Activated T-helper 1 cell treated with anti-CD3 and anti-CD28 coated beads, Interleukin-12 subunit alpha, Interleukin-12 subunit beta, Interleukin-2, Interleukin-4 antibody, amounts not matched to agents 30 ng/mL and 10 ng/mL and 1 ng/mL, durations not matched to agents 14 hours and 24 hours and 36 hours (primary cell): ENCODE measurements at regions not wholly inside any gene's neighbourhood (a gene's known extent, or its start where the extent isn't known, plus 50 kb on each side); places are given as distances from the start of the nearest gene placed in this dataset.
"Not testable (repeated sequence)": the region's sequence is repeated elsewhere in the genome, so short reads cannot be mapped to it uniquely, and the experiment has no call there.

Experiments
- DNase-seq: peaks from one replicate; pipeline ENCODE4 v3.0.0; 2021; ENCODE audit warnings: low spot score
- H3K27ac Mint-ChIP-seq: one replicate; pipeline ENCODE4 v1.8.0; 2021; ENCODE audit warnings: mild to moderate bottlenecking, mixed read lengths
- H3K27me3 Mint-ChIP-seq: one replicate; pipeline ENCODE4 v1.8.0; 2022; ENCODE audit warnings: mild to moderate bottlenecking, moderate library complexity, mixed read lengths; ENCODE audit not compliant: insufficient read depth
- H3K36me3 Mint-ChIP-seq: one replicate; pipeline ENCODE4 v1.8.0; 2021; ENCODE audit warnings: low read depth, mixed read lengths
- H3K4me1 Mint-ChIP-seq: one replicate; pipeline ENCODE4 v1.8.0; 2021; ENCODE audit warnings: low read depth, mixed read lengths
- H3K4me3 Mint-ChIP-seq: one replicate; pipeline ENCODE4 v1.8.0; 2021; ENCODE audit warnings: mild to moderate bottlenecking, moderate library complexity, mixed read lengths
- H3K9me3 Mint-ChIP-seq: one replicate; pipeline ENCODE4 v1.8.0; 2021; ENCODE audit warnings: mixed read lengths
- intact Hi-C: fragments of 100-400 bp; cut with micrococcal nuclease; formaldehyde crosslinking; loops from one replicate; pipeline ENCODE4 v1.15.1; 2024

- Mint-ChIP-seq H3K27ac (no peak overlapping the region), H3K4me3 (no peak overlapping the region), H3K9me3 (peaks cover 4% of the 10 kb centered on the region), H3K4me1 (no peaks in the 10 kb centered on the region), H3K36me3 (no peaks in the 10 kb centered on the region), H3K27me3 (no peaks in the 10 kb centered on the region)
- DNase-seq: no peak
- intact Hi-C loops: no loop called here
These were observed 722.6 kb downstream of the ZNF385D start for GRCh38 chr3:21028412-21028811.

- H3K4me1 Mint-ChIP-seq: no peaks in the 10 kb centered on the region
- no peak overlapping the region for H3K4me3 Mint-ChIP-seq
- H3K27me3 Mint-ChIP-seq: no peaks in the 10 kb centered on the region
- peaks cover 4% of the 10 kb centered on the region for H3K9me3 Mint-ChIP-seq
- no peak for DNase-seq
- H3K36me3 Mint-ChIP-seq: no peaks in the 10 kb centered on the region
- H3K27ac Mint-ChIP-seq: no peak overlapping the region
- intact Hi-C loops: no loop called here
These were observed 726.4 kb downstream of the ZNF385D start for GRCh38 chr3:21024563-21024962.

- no peak for DNase-seq
- Mint-ChIP-seq H3K27me3 (no peaks in the 10 kb centered on the region), H3K4me1 (no peaks in the 10 kb centered on the region), H3K27ac (no peak overlapping the region), H3K36me3 (no peaks in the 10 kb centered on the region), H3K9me3 (peaks cover 15% of the 10 kb centered on the region), H3K4me3 (no peak overlapping the region)
- intact Hi-C loops: no loop called here
These were observed 730.3 kb downstream of the ZNF385D start for GRCh38 chr3:21020681-21021080.

GRCh38 chr3:21020043-21020442 is 731.0 kb downstream of the ZNF385D start:
- H3K27ac Mint-ChIP-seq: no peak overlapping the region
- H3K9me3 Mint-ChIP-seq: peaks cover 12% of the 10 kb centered on the region
- intact Hi-C loops: no loop called here
- H3K27me3 Mint-ChIP-seq: no peaks in the 10 kb centered on the region
- no peaks in the 10 kb centered on the region for H3K36me3 Mint-ChIP-seq
- no peak overlapping the region for H3K4me3 Mint-ChIP-seq
- H3K4me1 Mint-ChIP-seq: no peaks in the 10 kb centered on the region
- DNase-seq: no peak

DNA sequence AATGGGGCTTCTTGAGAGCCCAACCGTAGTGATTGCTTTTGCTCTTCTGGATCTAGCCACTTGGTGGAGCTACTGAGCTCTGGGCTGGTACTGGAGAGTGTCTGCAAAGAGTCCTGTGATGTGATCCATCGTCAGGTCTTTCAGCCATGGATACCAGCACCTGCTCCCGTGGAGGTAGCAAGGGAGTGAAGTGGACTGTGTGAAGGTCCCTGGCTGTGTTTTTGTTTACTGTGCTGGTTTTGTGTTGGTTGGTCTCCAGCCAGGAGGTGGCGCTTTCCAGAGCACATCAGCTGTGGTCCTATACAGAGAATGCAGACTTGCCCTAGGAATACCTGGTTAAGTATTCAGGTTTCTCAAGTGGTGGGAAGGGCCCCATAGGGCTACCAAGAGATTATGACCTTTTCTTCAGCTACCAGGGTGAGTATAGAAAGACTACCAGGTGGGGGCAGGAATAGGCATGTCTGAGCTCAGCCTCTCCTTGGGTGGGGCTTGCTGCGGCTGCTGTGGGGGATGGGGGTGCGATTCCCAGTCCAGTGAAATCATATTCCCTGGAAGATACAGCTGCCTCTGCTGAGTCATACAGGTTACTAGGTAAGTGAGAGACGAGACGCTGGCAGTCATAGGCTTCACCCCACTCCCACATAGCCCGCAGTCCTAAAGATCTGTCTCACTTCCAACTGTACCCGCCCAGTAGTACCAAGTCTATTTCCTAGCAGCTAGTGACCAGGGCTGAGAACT is 733.7 kb downstream of the ZNF385D start:
- H3K36me3 Mint-ChIP-seq: no peaks in the 10 kb centered on the region
- intact Hi-C loops: no loop called here
- H3K9me3 Mint-ChIP-seq: peaks cover 26% of the 10 kb centered on the region
- H3K27ac Mint-ChIP-seq: no peak overlapping the region
- H3K4me1 Mint-ChIP-seq: no peaks in the 10 kb centered on the region
- DNase-seq: no peak
- H3K4me3 Mint-ChIP-seq: no peak overlapping the region
- H3K27me3 Mint-ChIP-seq: no peaks in the 10 kb centered on the region

DNA sequence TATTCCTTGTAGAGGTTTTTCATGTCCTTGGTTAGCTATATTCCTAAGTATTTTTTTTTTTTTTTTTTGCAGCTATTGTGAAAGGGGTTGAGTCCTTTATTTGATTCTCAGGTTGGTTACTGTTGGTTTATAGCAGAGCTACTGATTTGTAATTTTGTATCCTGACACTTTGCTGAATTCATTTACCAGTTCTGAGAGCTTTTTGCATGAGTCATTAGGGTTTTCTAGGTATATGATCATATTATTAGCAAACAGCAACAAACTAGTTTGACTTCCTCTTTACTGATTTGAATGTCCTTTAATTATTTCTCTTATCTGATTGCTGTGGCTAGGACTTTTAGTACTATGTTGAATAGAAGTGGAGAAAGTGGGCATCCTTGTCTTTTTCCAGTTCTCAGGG is 737.4 kb downstream of the ZNF385D start:
- Mint-ChIP-seq H3K27ac (no peak overlapping the region), H3K27me3 (no peaks in the 10 kb centered on the region), H3K9me3 (peaks cover 26% of the 10 kb centered on the region), H3K36me3 (no peaks in the 10 kb centered on the region), H3K4me3 (no peak overlapping the region), H3K4me1 (no peaks in the 10 kb centered on the region)
- DNase-seq: no peak
- intact Hi-C loops: no loop called here

DNA sequence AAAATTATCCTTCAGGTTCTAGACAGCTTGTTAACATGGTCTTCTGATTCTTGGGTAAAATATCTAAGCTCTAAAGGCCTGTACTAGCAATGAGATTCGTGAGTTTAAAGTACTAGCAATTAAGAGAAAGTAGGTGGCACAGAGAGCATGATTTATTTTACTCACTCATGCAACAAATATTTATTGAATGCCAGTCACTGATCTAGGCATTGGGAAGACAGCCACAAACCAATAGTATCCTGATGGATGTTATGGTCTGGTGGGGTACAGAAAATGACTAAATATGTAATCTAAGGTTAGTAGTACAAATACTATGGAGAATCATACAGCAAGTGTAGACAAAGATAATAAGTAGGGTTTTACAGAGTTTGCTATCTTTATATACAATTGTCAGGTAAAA is 751.3 kb downstream of the ZNF385D start:
- Mint-ChIP-seq H3K27me3 (no peaks in the 10 kb centered on the region), H3K9me3 (peaks cover 12% of the 10 kb centered on the region), H3K27ac (no peak overlapping the region), H3K36me3 (no peaks in the 10 kb centered on the region), H3K4me3 (no peak overlapping the region), H3K4me1 (no peaks in the 10 kb centered on the region)
- intact Hi-C loops: no loop called here
- no peak for DNase-seq

DNA sequence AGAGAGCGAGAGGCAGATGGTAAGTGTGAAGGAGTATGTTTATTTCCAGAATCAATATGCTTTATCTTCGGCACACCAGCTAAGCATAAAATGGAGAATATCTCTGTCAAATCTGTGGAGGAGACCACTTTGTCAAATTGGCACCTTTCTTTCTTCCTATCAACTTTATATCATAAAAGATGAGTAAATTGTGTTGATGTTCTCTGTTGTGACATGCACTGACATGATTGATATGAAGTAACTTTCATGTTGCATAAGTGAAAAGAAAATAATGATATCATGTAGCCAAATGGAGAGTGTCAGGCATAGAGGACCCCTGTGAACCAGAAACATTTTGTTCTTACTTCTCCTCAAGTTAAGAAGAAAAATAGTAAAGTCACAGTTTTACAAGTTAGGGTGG is 753.8 kb downstream of the ZNF385D start:
- H3K4me3 Mint-ChIP-seq: no peak overlapping the region
- intact Hi-C loops: no loop called here
- no peak for DNase-seq
- H3K27ac Mint-ChIP-seq: no peak overlapping the region
- no peaks in the 10 kb centered on the region for H3K36me3 Mint-ChIP-seq
- H3K4me1 Mint-ChIP-seq: no peaks in the 10 kb centered on the region
- H3K9me3 Mint-ChIP-seq: peaks cover 6% of the 10 kb centered on the region
- H3K27me3 Mint-ChIP-seq: no peaks in the 10 kb centered on the region

DNA sequence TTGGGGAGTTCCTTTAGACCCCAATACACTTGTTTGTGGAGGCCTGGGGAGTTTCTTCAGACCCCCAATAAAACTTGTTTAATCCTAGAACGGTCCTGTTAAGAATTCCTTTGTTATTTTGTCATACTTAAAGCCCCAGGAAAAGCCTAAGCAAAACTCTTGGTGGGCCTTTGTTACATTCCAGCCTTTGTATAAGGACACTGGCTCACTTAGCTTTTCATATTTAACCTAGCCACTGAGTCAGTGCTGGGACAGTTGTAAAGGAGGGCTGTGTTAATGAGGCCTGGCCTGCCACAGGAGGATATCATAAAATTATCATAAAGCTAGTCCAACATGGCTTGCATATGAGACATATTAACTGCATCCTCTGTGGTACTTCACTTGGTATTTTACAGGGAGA is 760.1 kb downstream of the ZNF385D start:
- Mint-ChIP-seq H3K4me1 (no peaks in the 10 kb centered on the region), H3K9me3 (no peaks in the 10 kb centered on the region), H3K4me3 (no peak overlapping the region), H3K36me3 (no peaks in the 10 kb centered on the region), H3K27ac (no peak overlapping the region), H3K27me3 (no peaks in the 10 kb centered on the region)
- intact Hi-C loops: no loop called here
- DNase-seq: no peak

DNA sequence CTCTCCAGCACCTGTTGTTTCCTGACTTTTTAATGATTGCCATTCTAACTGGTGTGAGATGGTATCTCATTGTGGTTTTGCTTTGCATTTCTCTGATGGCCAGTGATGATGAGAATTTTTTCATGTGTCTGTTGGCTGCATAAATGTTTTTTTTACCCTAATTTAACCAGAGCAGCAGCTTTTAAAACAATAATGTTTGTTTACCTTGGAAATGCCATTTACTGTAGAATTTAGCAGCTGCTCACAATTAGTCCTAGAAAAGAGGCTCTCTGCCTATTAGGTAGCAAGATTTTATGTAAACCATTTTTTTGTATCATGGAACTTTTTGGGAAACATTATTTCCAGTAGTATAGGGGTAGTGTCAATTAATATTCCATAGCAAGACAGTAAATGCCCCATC is 761.4 kb downstream of the ZNF385D start:
- H3K36me3 Mint-ChIP-seq, H3K4me1 Mint-ChIP-seq, H3K27ac Mint-ChIP-seq, H3K4me3 Mint-ChIP-seq, DNase-seq, H3K9me3 Mint-ChIP-seq, intact Hi-C loops, H3K27me3 Mint-ChIP-seq: not testable (repeated sequence)

- no peaks in the 10 kb centered on the region for H3K27me3 Mint-ChIP-seq
- H3K4me3 Mint-ChIP-seq: no peak overlapping the region
- H3K36me3 Mint-ChIP-seq: no peaks in the 10 kb centered on the region
- no peaks in the 10 kb centered on the region for H3K9me3 Mint-ChIP-seq
- no peak for DNase-seq
- H3K27ac Mint-ChIP-seq: no peak overlapping the region
- no peaks in the 10 kb centered on the region for H3K4me1 Mint-ChIP-seq
- intact Hi-C loops: no loop called here
These were observed 766.3 kb downstream of the ZNF385D start for GRCh38 chr3:20984594-20985205.

DNA sequence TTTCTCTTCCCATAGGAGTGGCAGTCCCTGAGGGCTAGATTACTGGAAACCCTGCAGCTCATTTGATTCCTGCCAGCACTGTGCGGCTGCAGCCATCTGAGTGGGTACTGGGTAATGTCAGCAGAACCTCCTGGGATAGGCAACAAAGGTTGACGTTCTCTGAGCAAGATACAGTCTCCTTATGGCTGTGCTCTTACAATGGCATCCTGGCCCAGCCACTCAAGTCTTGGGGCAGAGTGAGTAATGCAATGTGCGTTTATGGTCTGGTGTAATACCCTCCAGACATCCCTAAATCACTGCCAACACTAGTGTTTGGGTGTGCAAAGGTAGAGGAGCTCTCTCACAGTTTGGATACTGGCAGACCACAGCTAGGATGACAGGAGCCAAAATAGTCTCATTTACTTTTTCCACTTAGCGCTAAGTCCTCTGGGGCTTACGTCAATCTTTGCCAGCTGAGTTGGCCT is 775.8 kb downstream of the ZNF385D start:
- Mint-ChIP-seq H3K27ac (no peak overlapping the region), H3K36me3 (no peaks in the 10 kb centered on the region), H3K4me1 (no peaks in the 10 kb centered on the region), H3K4me3 (no peak overlapping the region), H3K27me3 (no peaks in the 10 kb centered on the region), H3K9me3 (peaks cover 11% of the 10 kb centered on the region)
- intact Hi-C loops: no loop called here
- no peak for DNase-seq

DNA sequence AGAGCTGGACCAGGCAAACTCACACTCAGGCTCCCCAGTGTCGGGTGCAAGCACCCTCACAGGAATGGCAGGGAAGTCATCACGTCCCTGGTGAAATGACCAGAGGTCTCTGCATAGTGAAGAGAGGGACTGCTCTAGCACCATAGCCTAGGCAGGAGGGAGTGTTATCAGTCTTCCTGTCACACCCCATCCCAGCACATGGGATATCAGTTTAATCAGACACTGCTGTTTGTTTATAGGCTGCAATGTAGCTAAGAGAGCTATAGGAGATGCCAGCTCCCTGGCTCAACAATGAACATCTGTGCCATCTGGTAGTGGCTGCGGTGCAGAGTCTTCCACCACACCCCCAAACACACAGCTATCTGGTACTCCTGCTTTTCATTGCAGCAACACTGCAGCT is 776.6 kb downstream of the ZNF385D start:
- intact Hi-C loops: no loop called here
- Mint-ChIP-seq H3K4me3 (no peak overlapping the region), H3K27me3 (no peaks in the 10 kb centered on the region), H3K4me1 (no peaks in the 10 kb centered on the region), H3K9me3 (peaks cover 19% of the 10 kb centered on the region), H3K27ac (no peak overlapping the region), H3K36me3 (no peaks in the 10 kb centered on the region)
- no peak for DNase-seq

- peaks cover 34% of the 10 kb centered on the region for H3K9me3 Mint-ChIP-seq
- H3K4me1 Mint-ChIP-seq, H3K36me3 Mint-ChIP-seq, H3K27me3 Mint-ChIP-seq, DNase-seq, H3K4me3 Mint-ChIP-seq, H3K27ac Mint-ChIP-seq, intact Hi-C loops: not testable (repeated sequence)
These were observed 780.2 kb downstream of the ZNF385D start for GRCh38 chr3:20970807-20971206.
